Liver (tissue), 3 donors: ENCODE measurements at regions not wholly inside any gene's neighbourhood (a gene's known extent, or its start where the extent isn't known, plus 50 kb on each side); places are given as distances from the start of the nearest gene placed in this dataset.

Experiments used
- CTCF ChIP-seq: fragments of 150-350 bp; IDR thresholded peaks from 2 replicates; pipeline ENCODE4 v1.5.1; 2017; ENCODE audit warnings: improper control_type of control experiment, low read depth, low read length; ENCODE audit not compliant: missing input control
- EGR1 ChIP-seq, 2 donors: IDR thresholded peaks; 2 replicates each; pipeline ENCODE4 v1.6.1; 2016 to 2018; ENCODE audit warnings: antibody characterized with exemption in 2 of 2, low read depth in 2 of 2
- MAX ChIP-seq: IDR thresholded peaks from 2 replicates; pipeline ENCODE4 v1.6.1; 2016; ENCODE audit warnings: antibody characterized with exemption
- REST ChIP-seq: IDR thresholded peaks from 2 replicates; pipeline ENCODE4 v1.6.1; 2016; ENCODE audit warnings: antibody characterized with exemption, mild to moderate bottlenecking
- YY1 ChIP-seq: IDR thresholded peaks from 2 replicates; pipeline ENCODE4 v1.6.1; 2016; ENCODE audit warnings: antibody characterized with exemption, mild to moderate bottlenecking
- donor health status: healthy.
- donor health status: healthy.

- no peak for TF ChIP-seq REST
- no peak for TF ChIP-seq CTCF
- TF ChIP-seq EGR1 (IDR thresholded peaks at IDR 0.05; ENCODE audit: low read depth in 2 of 2): no peak
- no peak for TF ChIP-seq MAX
- TF ChIP-seq YY1: no peak
Measured at GRCh38 chr5:10868956-10869355, 107.9 kb upstream of the DAP start.
